Esophagus muscularis mucosa (tissue), 4 donors: ENCODE measurements at regions not wholly inside any gene's neighbourhood (a gene's known extent, or its start where the extent isn't known, plus 50 kb on each side); places are given as distances from the start of the nearest gene placed in this dataset.

Experiments
- DNase-seq: peaks from one replicate; pipeline ENCODE4 v3.0.0-alpha.2; 2017; ENCODE audit errors: extremely low spot score
- H3K27ac ChIP-seq, 4 donors: fragments of 200-600 bp; sonication (generic); replicated peaks in 1 of 4; 1 replicate in 3 of 4; 2 replicates in 1 of 4; pipeline ENCODE4 v1.5.1; 2016 to 2019; ENCODE audit warnings: mild to moderate bottlenecking in 1 of 4
- H3K27me3 ChIP-seq, 4 donors: fragments of 200-600 bp; sonication (generic); one replicate each; pipeline versions ENCODE4 v1.5.1 to v1.6.0; 2016 to 2019
- H3K36me3 ChIP-seq, 4 donors: fragments of 200-600 bp; sonication (generic); one replicate each; pipeline ENCODE4 v1.5.1; 2016 to 2019
- H3K4me1 ChIP-seq, 4 donors: fragments of 200-600 bp; sonication (generic); one replicate each; pipeline ENCODE4 v1.5.1; 2016 to 2019
- H3K4me3 ChIP-seq, 4 donors: fragments of 200-600 bp; sonication (generic); 1 replicate in 2 of 4; 2 replicates in 2 of 4; pipeline ENCODE4 v1.5.1; 2016 to 2019; ENCODE audit warnings: mild to moderate bottlenecking in 4 of 4, moderate library complexity in 1 of 4
- H3K9me3 ChIP-seq, 4 donors: fragments of 200-600 bp; sonication (generic); 1 replicate in 3 of 4; 2 replicates in 1 of 4; pipeline ENCODE4 v1.5.1; 2016 to 2019
- EP300 ChIP-seq: sonication (generic); formaldehyde crosslinking; IDR thresholded peaks from one replicate; pipeline ENCODE4 v1.6.1; 2017; ENCODE audit warnings: antibody characterized with exemption
- POLR2A ChIP-seq: fragments of 450-650 bp; IDR thresholded peaks from one replicate; pipeline ENCODE4 v1.6.1; 2017; ENCODE audit warnings: antibody characterized with exemption, moderate library complexity, mild to moderate bottlenecking, low read depth
- POLR2AphosphoS5 ChIP-seq, 2 donors: sonication (generic); formaldehyde crosslinking; IDR thresholded peaks; one replicate each; pipeline ENCODE4 v1.6.1; 2017; ENCODE audit warnings: antibody characterized with exemption in 2 of 2
- WGBS: methylation state at CpG from one replicate; pipeline ENCODE4 v1.1.5; 2018; 5-methylcytosine and 5-hydroxymethylcytosine counted together
- intact Hi-C: fragments of 100-400 bp; cut with DNase I; formaldehyde crosslinking; loops from one replicate; pipeline ENCODE4 v1.15.1; 2023
- TF ChIP-seq, protein P1 (sequence below), 3 experiments: fragments of 200-600 bp in 2 of 3; fragments of 450-650 bp in 1 of 3; sonication (generic) in 2 of 3; IDR thresholded peaks; one replicate each; pipeline ENCODE4 v1.5.1; 2017 to 2019; ENCODE audit warnings: antibody characterized with exemption in 3 of 3, mild to moderate bottlenecking in 2 of 3, moderate library complexity in 1 of 3

GRCh38 chr1:57879700-57880099, 455.8 kb upstream of the DAB1 start:
- intact Hi-C loops: no loop called here
- DNase-seq: no peak
- no peaks in the 10 kb centered on the region for H3K9me3 ChIP-seq
- 96% methylated on average over 3 of the region's 3 CpGs for WGBS
- H3K4me1 ChIP-seq: no peaks in the 10 kb centered on the region
- H3K4me3 ChIP-seq: no peak overlapping the region
- H3K36me3 ChIP-seq: no peaks in the 10 kb centered on the region
- H3K27ac ChIP-seq: no peak overlapping the region
- TF ChIP-seq POLR2A: no peak
- no peak for TF ChIP-seq POLR2AphosphoS5 (IDR thresholded peaks at IDR 0.05)
- no peak for TF ChIP-seq EP300
- TF ChIP-seq, protein P1, sequence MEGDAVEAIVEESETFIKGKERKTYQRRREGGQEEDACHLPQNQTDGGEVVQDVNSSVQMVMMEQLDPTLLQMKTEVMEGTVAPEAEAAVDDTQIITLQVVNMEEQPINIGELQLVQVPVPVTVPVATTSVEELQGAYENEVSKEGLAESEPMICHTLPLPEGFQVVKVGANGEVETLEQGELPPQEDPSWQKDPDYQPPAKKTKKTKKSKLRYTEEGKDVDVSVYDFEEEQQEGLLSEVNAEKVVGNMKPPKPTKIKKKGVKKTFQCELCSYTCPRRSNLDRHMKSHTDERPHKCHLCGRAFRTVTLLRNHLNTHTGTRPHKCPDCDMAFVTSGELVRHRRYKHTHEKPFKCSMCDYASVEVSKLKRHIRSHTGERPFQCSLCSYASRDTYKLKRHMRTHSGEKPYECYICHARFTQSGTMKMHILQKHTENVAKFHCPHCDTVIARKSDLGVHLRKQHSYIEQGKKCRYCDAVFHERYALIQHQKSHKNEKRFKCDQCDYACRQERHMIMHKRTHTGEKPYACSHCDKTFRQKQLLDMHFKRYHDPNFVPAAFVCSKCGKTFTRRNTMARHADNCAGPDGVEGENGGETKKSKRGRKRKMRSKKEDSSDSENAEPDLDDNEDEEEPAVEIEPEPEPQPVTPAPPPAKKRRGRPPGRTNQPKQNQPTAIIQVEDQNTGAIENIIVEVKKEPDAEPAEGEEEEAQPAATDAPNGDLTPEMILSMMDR (IDR thresholded peaks at IDR 0.05): no peak
- H3K27me3 ChIP-seq: no peaks in the 10 kb centered on the region

- Histone ChIP-seq H3K4me3 (no peak overlapping the region), H3K27me3 (no peaks in the 10 kb centered on the region), H3K27ac (no peak overlapping the region), H3K4me1 (no peaks in the 10 kb centered on the region), H3K36me3 (no peaks in the 10 kb centered on the region), H3K9me3 (no peaks in the 10 kb centered on the region)
- TF ChIP-seq POLR2AphosphoS5 (IDR thresholded peaks at IDR 0.05): no peak
- no peak for TF ChIP-seq POLR2A
- TF ChIP-seq EP300: no peak
- TF ChIP-seq, protein P1 (IDR thresholded peaks at IDR 0.05): no peak
- 29% methylated on average over 2 of the region's 2 CpGs for WGBS
- DNase-seq: no peak
- intact Hi-C loops: no loop called here
Observed at GRCh38 chr1:57874418-57874877, 450.6 kb upstream of the DAB1 start.

DNA sequence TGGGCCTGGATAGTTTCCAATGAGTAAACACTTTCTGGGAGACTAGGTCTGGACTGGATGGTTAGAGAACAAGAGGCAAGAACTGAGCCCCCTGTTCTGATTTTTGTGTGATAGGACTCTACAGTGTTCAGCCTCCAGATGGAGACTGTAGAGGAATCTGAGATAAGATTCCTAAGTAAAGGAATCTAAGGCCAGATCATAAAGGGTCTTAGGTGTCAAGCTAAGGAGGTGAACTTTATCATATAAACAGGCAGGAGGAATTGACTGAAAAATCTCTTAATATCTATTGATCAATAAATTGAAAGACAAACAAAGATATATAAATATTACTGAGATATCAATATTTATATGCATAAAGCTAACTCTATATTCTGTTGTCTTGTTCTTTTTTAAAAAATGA, 449.1 kb upstream of the DAB1 start:
- intact Hi-C loops: no loop called here
- Histone ChIP-seq H3K4me3 (no peak overlapping the region), H3K9me3 (no peaks in the 10 kb centered on the region), H3K27ac (no peak overlapping the region), H3K4me1 (no peaks in the 10 kb centered on the region), H3K27me3 (no peaks in the 10 kb centered on the region), H3K36me3 (no peaks in the 10 kb centered on the region)
- TF ChIP-seq POLR2AphosphoS5 (IDR thresholded peaks at IDR 0.05): no peak
- TF ChIP-seq EP300: no peak
- no peak for TF ChIP-seq POLR2A
- no peak for DNase-seq

GRCh38 chr1:57868908-57869307, 445.0 kb upstream of the DAB1 start:
- no peak overlapping the region for H3K27ac ChIP-seq
- intact Hi-C loops: no loop called here
- no peak overlapping the region for H3K4me3 ChIP-seq
- no peaks in the 10 kb centered on the region for H3K4me1 ChIP-seq
- H3K36me3 ChIP-seq: no peaks in the 10 kb centered on the region
- no peak for DNase-seq
- TF ChIP-seq, protein P1 (IDR thresholded peaks at IDR 0.05): no peak
- no peak for TF ChIP-seq POLR2A
- no peak for TF ChIP-seq EP300
- TF ChIP-seq POLR2AphosphoS5 (IDR thresholded peaks at IDR 0.05): no peak
- no peaks in the 10 kb centered on the region for H3K9me3 ChIP-seq
- 81% methylated on average over 1 of the region's 1 CpG for WGBS
- H3K27me3 ChIP-seq: no peaks in the 10 kb centered on the region

- Histone ChIP-seq H3K9me3 (no peaks in the 10 kb centered on the region), H3K27ac (no peak overlapping the region), H3K27me3 (no peaks in the 10 kb centered on the region), H3K36me3 (no peaks in the 10 kb centered on the region), H3K4me1 (no peaks in the 10 kb centered on the region), H3K4me3 (no peak overlapping the region)
- WGBS: 72% methylated on average over 3 of the region's 3 CpGs
- no peak for DNase-seq
- intact Hi-C loops: no loop called here
- no peak for TF ChIP-seq EP300
- TF ChIP-seq, protein P1 (IDR thresholded peaks at IDR 0.05): no peak
Observed at GRCh38 chr1:57868239-57868638, 444.4 kb upstream of the DAB1 start.
